ENCODE measurements at regions not wholly inside any gene's neighbourhood (a gene's known extent, or its start where the extent isn't known, plus 50 kb on each side); places are given as distances from the start of the nearest gene placed in this dataset.
"Not testable (repeated sequence)": the region's sequence is repeated elsewhere in the genome, so short reads cannot be mapped to it uniquely, and the experiment has no call there.

GRCh38 chr1:169048043-169048442 is 58.4 kb upstream of the ATP1B1 start:
- H3K4me1 ChIP-seq, result peaks cover 11% of the 10 kb centered on the region
- no peak for DNase-seq
- H3K27me3 ChIP-seq, result no peaks in the 10 kb centered on the region
- peak; percentile 73 for ATAC-seq
- TF ChIP-seq CTCF (IDR thresholded peaks at IDR 0.05), result no peak
- no peaks in the 10 kb centered on the region for H3K9me3 ChIP-seq
- no peak overlapping the region for H3K4me3 ChIP-seq
- no peak overlapping the region for H3K27ac ChIP-seq
- H3K36me3 ChIP-seq, result no peaks in the 10 kb centered on the region
- intact Hi-C loops (cut with DNase I), result no loop called here

GRCh38 chr1:169049258-169049938 is 57.1 kb upstream of the ATP1B1 start:
- H3K27ac ChIP-seq, result no peak overlapping the region
- no peak for ATAC-seq
- H3K36me3 ChIP-seq, result no peaks in the 10 kb centered on the region
- intact Hi-C loops (cut with DNase I), result no loop called here
- DNase-seq, result no peak
- no peak overlapping the region for H3K4me3 ChIP-seq
- TF ChIP-seq CTCF (IDR thresholded peaks at IDR 0.05), result no peak
- H3K9me3 ChIP-seq, result no peaks in the 10 kb centered on the region
- H3K4me1 ChIP-seq, result peaks cover 4% of the 10 kb centered on the region
- no peaks in the 10 kb centered on the region for H3K27me3 ChIP-seq

GRCh38 chr1:169051171-169051570 is 55.3 kb upstream of the ATP1B1 start:
- H3K4me3 ChIP-seq, result no peak overlapping the region
- H3K9me3 ChIP-seq, result no peaks in the 10 kb centered on the region
- no peaks in the 10 kb centered on the region for H3K36me3 ChIP-seq
- H3K27me3 ChIP-seq, result no peaks in the 10 kb centered on the region
- no peak overlapping the region for H3K27ac ChIP-seq
- intact Hi-C loops (cut with DNase I), result no loop called here
- no peak for ATAC-seq
- no peak for TF ChIP-seq CTCF (IDR thresholded peaks at IDR 0.05)
- DNase-seq, result no peak
- H3K4me1 ChIP-seq, result no peaks in the 10 kb centered on the region

- H3K27ac ChIP-seq; H3K27me3 ChIP-seq; DNase-seq; H3K9me3 ChIP-seq; H3K4me3 ChIP-seq; intact Hi-C loops (cut with DNase I); H3K4me1 ChIP-seq; ATAC-seq; H3K36me3 ChIP-seq: not testable (repeated sequence)
Measured at GRCh38 chr1:169052171-169052570, 54.3 kb upstream of the ATP1B1 start.

GRCh38 chr1:169052727-169053126 is 53.8 kb upstream of the ATP1B1 start:
- no peak overlapping the region for H3K4me3 ChIP-seq
- DNase-seq (no peak), ATAC-seq (peak; percentile 71)
- H3K27ac ChIP-seq, result no peak overlapping the region
- H3K9me3 ChIP-seq, result no peaks in the 10 kb centered on the region
- no peak for TF ChIP-seq CTCF (IDR thresholded peaks at IDR 0.05)
- intact Hi-C loops (cut with DNase I), result no loop called here
- no peaks in the 10 kb centered on the region for H3K36me3 ChIP-seq
- no peaks in the 10 kb centered on the region for H3K4me1 ChIP-seq
- H3K27me3 ChIP-seq, result no peaks in the 10 kb centered on the region

GRCh38 chr1:169053196-169053595 is 53.3 kb upstream of the ATP1B1 start:
- Histone ChIP-seq H3K27ac (no peak overlapping the region), H3K36me3 (no peaks in the 10 kb centered on the region), H3K4me1 (no peaks in the 10 kb centered on the region), H3K27me3 (no peaks in the 10 kb centered on the region), H3K9me3 (no peaks in the 10 kb centered on the region), H3K4me3 (no peak overlapping the region)
- ATAC-seq, result no peak
- intact Hi-C loops (cut with DNase I), result no loop called here
- no peak for DNase-seq
- TF ChIP-seq CTCF (IDR thresholded peaks at IDR 0.05), result no peak
